ENCODE measurements at regions not wholly inside any gene's neighbourhood (a gene's known extent, or its start where the extent isn't known, plus 50 kb on each side); places are given as distances from the start of the nearest gene placed in this dataset.

- TF ChIP-seq PATZ1 (CRISPR knock-in tag; IDR thresholded peaks at IDR 0.05; ENCODE audit: borderline replicate concordance), result no peak
- no peak for TF ChIP-seq OSR1 (CRISPR knock-in tag; IDR thresholded peaks at IDR 0.05)
- no peak for TF ChIP-seq ZFP30 (CRISPR knock-in tag; IDR thresholded peaks at IDR 0.05)
- TF ChIP-seq CSDC2 (CRISPR knock-in tag; IDR thresholded peaks at IDR 0.05), result no peak
- TF ChIP-seq ZNF70 (CRISPR knock-in tag; IDR thresholded peaks at IDR 0.05), result no peak
- no peak for TF ChIP-seq CSRNP3 (CRISPR knock-in tag; IDR thresholded peaks at IDR 0.05)
- TF ChIP-seq ZC3H10 (CRISPR knock-in tag; IDR thresholded peaks at IDR 0.05), result no peak
- no peak for TF ChIP-seq ISL1 (CRISPR knock-in tag; IDR thresholded peaks at IDR 0.05)
- TF ChIP-seq RARB (CRISPR knock-in tag; IDR thresholded peaks at IDR 0.05), result no peak
- TF ChIP-seq SNAI2 (CRISPR knock-in tag; IDR thresholded peaks at IDR 0.05), result no peak
- TF ChIP-seq ZNF565 (CRISPR knock-in tag; conservative IDR thresholded peaks at IDR 0.05; ENCODE audit: low read depth), result no peak
- ATAC-seq, result no peak
Observed at GRCh38 chr2:3114406-3115185, 263.0 kb downstream of the EIPR1 start.

- no peak for TF ChIP-seq ESRRG (CRISPR knock-in tag; IDR thresholded peaks at IDR 0.05)
- TF ChIP-seq CSRNP3 (CRISPR knock-in tag; IDR thresholded peaks at IDR 0.05), result no peak
- TF ChIP-seq CSDC2 (CRISPR knock-in tag; IDR thresholded peaks at IDR 0.05), result no peak
- no peak for TF ChIP-seq BACH2 (CRISPR knock-in tag; IDR thresholded peaks at IDR 0.05; ENCODE audit: borderline replicate concordance)
- no peak for TF ChIP-seq PATZ1 (CRISPR knock-in tag; IDR thresholded peaks at IDR 0.05; ENCODE audit: borderline replicate concordance)
- no peak for TF ChIP-seq ZFP30 (CRISPR knock-in tag; IDR thresholded peaks at IDR 0.05)
- TF ChIP-seq GLIS3 (CRISPR knock-in tag; IDR thresholded peaks at IDR 0.05), result no peak
- no peak for ATAC-seq
Observed at GRCh38 chr2:3113769-3114168, 263.8 kb downstream of the EIPR1 start.

DNA sequence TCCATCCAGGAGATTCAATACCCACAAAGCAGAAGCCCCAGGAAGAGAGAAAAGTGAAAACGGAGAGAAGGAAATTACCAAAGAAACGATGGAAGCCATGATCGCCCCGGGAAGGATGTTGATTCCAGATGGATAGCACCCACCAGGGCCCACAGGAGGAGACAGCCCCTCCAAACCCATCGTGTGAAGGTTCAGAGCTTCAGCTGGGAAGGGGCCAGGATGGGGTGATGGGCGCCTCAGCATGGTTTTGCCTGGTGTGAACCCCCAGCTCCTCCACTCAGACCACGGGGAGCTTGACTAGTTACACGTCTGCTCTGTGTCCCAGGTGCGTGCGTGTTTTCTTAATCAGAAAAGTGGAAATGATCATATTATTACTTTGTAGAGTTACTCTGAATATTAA, 264.5 kb downstream of the EIPR1 start:
- TF ChIP-seq RARB (CRISPR knock-in tag; IDR thresholded peaks at IDR 0.05) (no peak), GLIS3 (CRISPR knock-in tag; IDR thresholded peaks at IDR 0.05) (no peak), ZFP30 (CRISPR knock-in tag; IDR thresholded peaks at IDR 0.05) (no peak), TCF4 (CRISPR knock-in tag; IDR thresholded peaks at IDR 0.05; ENCODE audit: borderline replicate concordance) (no peak), TSHZ2 (CRISPR knock-in tag; IDR thresholded peaks at IDR 0.05) (no peak), TOX (CRISPR knock-in tag; IDR thresholded peaks at IDR 0.05; ENCODE audit: borderline replicate concordance) (no peak), PPARA (CRISPR knock-in tag; IDR thresholded peaks at IDR 0.05; ENCODE audit: borderline replicate concordance) (no peak), ARNTL (CRISPR knock-in tag; IDR thresholded peaks at IDR 0.05; ENCODE audit: borderline replicate concordance, low read depth) (no peak), ISL1 (CRISPR knock-in tag; IDR thresholded peaks at IDR 0.05) (no peak)

More for the DNA sequence above, 264.5 kb downstream of the EIPR1 start:
- ATAC-seq, result no peak

Data from SK-N-SH treated with all-trans-retinoic acid at 6 μM for 48 hours (cell line).